Kidney (tissue), 13 donors: ENCODE measurements at regions not wholly inside any gene's neighbourhood (a gene's known extent, or its start where the extent isn't known, plus 50 kb on each side); places are given as distances from the start of the nearest gene placed in this dataset.

Source experiments
- DNase-seq, 5 donors: peaks; one replicate each; pipeline ENCODE4 v3.0.0-alpha.2; 2013 to 2020
- FAIRE-seq: peaks from 2 replicates; lab custom pipeline; 2012; peaks lifted over from hg19 to GRCh38; lab: Jason Lieb, UNC
- H3K27ac ChIP-seq, 2 donors: one replicate each; pipeline ENCODE4 v1.7.0; 2013; ENCODE audit warnings: low read depth in 2 of 2, low read length in 2 of 2, inconsistent platforms in 1 of 2
- H3K27me3 ChIP-seq: one replicate; pipeline ENCODE4 v1.7.1; 2013; ENCODE audit warnings: low read length, inconsistent platforms; ENCODE audit not compliant: control insufficient read depth, insufficient read depth
- H3K36me3 ChIP-seq, 3 donors: one replicate each; pipeline versions ENCODE4 v1.7.0 to v1.7.1; 2013; ENCODE audit warnings: low read length in 3 of 3, control low read depth in 1 of 3, inconsistent platforms in 1 of 3; ENCODE audit not compliant: insufficient read depth in 3 of 3, control insufficient read depth in 2 of 3
- H3K4me1 ChIP-seq, 3 donors: one replicate each; pipeline versions ENCODE4 v1.7.0 to v1.7.1; 2013; ENCODE audit warnings: low read length in 3 of 3, inconsistent platforms in 1 of 3, low read depth in 1 of 3; ENCODE audit not compliant: control insufficient read depth in 2 of 3, insufficient read depth in 2 of 3
- H3K4me3 ChIP-seq, 3 donors: one replicate each; pipeline versions ENCODE4 v1.7.0 to v1.8.1; 2013; ENCODE audit warnings: low read length in 3 of 3, control low read depth in 1 of 3, inconsistent platforms in 1 of 3
- H3K9ac ChIP-seq, 3 donors: one replicate each; pipeline versions ENCODE4 v1.7.0 to v1.7.1; 2013; ENCODE audit warnings: low read length in 3 of 3, control low read depth in 1 of 3, inconsistent platforms in 1 of 3
- H3K9me3 ChIP-seq, 3 donors: one replicate each; pipeline versions ENCODE4 v1.7.0 to v1.7.1; 2013; ENCODE audit warnings: low read length in 3 of 3, control low read depth in 1 of 3, inconsistent platforms in 1 of 3; ENCODE audit not compliant: control insufficient read depth in 2 of 3, insufficient read depth in 1 of 3
- intact Hi-C: fragments of 100-400 bp; cut with DNase I; formaldehyde crosslinking; loops from one replicate; pipeline ENCODE4 v1.11.1; 2022
- TF ChIP-seq, protein P1 (sequence below): IDR thresholded peaks from 3 replicates; pipeline ENCODE4 v1.5.1; 2012; ENCODE audit warnings: mild to moderate bottlenecking, moderate library complexity, borderline replicate concordance; ENCODE audit not compliant: insufficient read depth; ENCODE audit errors: extremely low read depth
- donor health status: control.
- donor health status: control.
- donor health status: control.
- donor health status: control.
- donor health status: control.
- donor health status: DM: yes; HTN: yes; CAD: no.
- donor health status: Normal renal cell carcinoma (clear cell type).

DNA sequence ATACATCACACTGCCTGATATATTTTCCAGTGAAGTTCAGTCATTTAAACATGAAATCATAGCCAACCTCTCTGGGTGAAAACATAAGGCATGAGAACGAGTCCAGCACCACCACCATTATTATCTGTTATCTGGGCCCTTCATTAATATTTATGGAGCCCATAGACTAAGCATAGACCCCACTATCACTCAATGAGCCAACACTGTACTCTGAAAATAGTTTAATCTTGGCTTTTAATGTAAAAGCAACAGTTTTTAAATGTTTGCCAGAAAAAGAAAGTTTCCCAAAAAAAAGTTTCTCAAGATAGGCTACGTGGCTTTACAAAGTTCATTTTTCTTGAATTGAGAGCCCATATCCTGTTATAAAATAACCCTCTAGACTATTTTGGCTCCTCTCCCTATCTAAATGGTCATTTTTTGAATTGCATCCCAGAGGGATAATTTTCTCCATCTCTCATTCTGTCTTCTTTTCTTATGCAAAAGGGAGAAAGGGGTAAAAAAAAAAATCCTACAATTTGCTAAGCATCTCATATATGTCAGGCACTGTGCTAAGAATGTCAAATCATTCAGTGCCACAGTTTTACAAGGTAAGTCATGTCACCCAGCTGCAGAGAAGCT is 66.1 kb downstream of the FZD1 start:
- intact Hi-C loops = no loop called here
- FAIRE-seq = no peak
- no peak overlapping the region for H3K27ac ChIP-seq

DNA sequence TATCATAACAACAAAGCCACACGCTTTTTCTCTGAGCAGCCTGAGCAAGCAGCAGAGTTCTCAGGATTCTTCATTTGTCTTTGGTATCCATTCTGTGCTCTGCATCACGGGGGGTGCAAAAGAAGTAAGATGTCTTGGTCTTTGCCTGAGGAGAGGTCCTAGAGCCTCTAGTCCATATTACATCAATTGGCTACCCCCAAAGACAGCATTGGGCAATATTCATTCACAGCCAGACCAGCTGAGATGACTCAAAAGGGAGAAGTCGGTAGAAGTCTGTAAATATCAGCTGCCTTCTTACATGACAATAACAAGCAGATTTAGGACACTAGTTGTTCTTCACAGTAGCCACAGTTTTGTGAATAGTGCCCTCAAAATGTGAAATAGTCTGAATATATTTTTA is 66.6 kb downstream of the FZD1 start:
- Histone ChIP-seq H3K36me3 (no peaks in the 10 kb centered on the region), H3K4me1 (no peaks in the 10 kb centered on the region), H3K9ac (no peak overlapping the region), H3K27me3 (no peaks in the 10 kb centered on the region), H3K27ac (no peak overlapping the region), H3K9me3 (no peaks in the 10 kb centered on the region), H3K4me3 (no peak overlapping the region)
- TF ChIP-seq, protein P1, sequence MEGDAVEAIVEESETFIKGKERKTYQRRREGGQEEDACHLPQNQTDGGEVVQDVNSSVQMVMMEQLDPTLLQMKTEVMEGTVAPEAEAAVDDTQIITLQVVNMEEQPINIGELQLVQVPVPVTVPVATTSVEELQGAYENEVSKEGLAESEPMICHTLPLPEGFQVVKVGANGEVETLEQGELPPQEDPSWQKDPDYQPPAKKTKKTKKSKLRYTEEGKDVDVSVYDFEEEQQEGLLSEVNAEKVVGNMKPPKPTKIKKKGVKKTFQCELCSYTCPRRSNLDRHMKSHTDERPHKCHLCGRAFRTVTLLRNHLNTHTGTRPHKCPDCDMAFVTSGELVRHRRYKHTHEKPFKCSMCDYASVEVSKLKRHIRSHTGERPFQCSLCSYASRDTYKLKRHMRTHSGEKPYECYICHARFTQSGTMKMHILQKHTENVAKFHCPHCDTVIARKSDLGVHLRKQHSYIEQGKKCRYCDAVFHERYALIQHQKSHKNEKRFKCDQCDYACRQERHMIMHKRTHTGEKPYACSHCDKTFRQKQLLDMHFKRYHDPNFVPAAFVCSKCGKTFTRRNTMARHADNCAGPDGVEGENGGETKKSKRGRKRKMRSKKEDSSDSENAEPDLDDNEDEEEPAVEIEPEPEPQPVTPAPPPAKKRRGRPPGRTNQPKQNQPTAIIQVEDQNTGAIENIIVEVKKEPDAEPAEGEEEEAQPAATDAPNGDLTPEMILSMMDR = no peak
- DNase-seq (no peak), FAIRE-seq (no peak)
- intact Hi-C loops = no loop called here

More for the DNA sequence above, 66.1 kb downstream of the FZD1 start:
- Histone ChIP-seq H3K27me3 (no peaks in the 10 kb centered on the region), H3K9me3 (no peaks in the 10 kb centered on the region), H3K4me3 (no peak overlapping the region), H3K4me1 (no peaks in the 10 kb centered on the region), H3K36me3 (no peaks in the 10 kb centered on the region), H3K9ac (no peak overlapping the region)
- TF ChIP-seq, protein P1 = no peak
- peak in 1 of 5 donors; percentile 64 for DNase-seq

DNA sequence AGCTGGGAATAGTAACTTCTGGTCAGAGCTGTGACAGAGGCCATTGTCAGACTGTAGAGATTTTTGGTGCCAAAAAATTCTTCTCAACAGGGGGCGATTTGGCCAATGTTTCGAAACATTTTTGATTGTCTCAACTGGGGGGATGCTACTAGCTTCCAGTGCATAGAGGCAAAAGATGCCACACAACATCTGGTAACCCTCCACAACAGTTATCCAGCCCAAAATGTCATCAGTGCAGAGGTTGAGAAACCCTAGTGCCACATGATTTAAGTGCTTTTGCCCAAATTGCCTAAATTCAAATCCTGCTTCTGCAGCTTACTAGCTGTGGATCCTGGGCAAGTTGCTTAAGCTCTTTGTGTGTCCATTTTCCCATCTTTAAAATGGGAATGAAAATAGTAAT is 71.9 kb downstream of the FZD1 start:
- intact Hi-C loops = no loop called here

More for the DNA sequence above, 71.9 kb downstream of the FZD1 start:
- H3K27me3 ChIP-seq = no peaks in the 10 kb centered on the region
- no peaks in the 10 kb centered on the region for H3K4me1 ChIP-seq
- H3K9me3 ChIP-seq = no peaks in the 10 kb centered on the region
- no peak for DNase-seq
- no peak overlapping the region for H3K9ac ChIP-seq
- H3K36me3 ChIP-seq = no peaks in the 10 kb centered on the region
- H3K27ac ChIP-seq = no peak overlapping the region
- TF ChIP-seq, protein P1 = no peak
- H3K4me3 ChIP-seq = no peak overlapping the region
- no peak for FAIRE-seq
